Thymus (tissue), 11 donors: ENCODE measurements at regions not wholly inside any gene's neighbourhood (a gene's known extent, or its start where the extent isn't known, plus 50 kb on each side); places are given as distances from the start of the nearest gene placed in this dataset.

Experiments
- DNase-seq, 9 donors: peaks; one replicate each; pipeline ENCODE4 v3.0.0-alpha.2; 2013; ENCODE audit warnings: low spot score in 9 of 9, low read depth in 6 of 9, missing footprints in 1 of 9
- H3K27ac ChIP-seq, 2 donors: one replicate each; pipeline ENCODE4 v1.5.1; 2013; ENCODE audit warnings: control low read depth in 1 of 2, low read depth in 1 of 2, low read length in 1 of 2, mild to moderate bottlenecking in 1 of 2, moderate library complexity in 1 of 2
- H3K27me3 ChIP-seq, 2 donors: one replicate each; pipeline ENCODE4 v1.5.1; 2013; ENCODE audit warnings: low read length in 1 of 2; ENCODE audit not compliant: control insufficient read depth in 2 of 2, insufficient read depth in 1 of 2
- H3K36me3 ChIP-seq, 2 donors: one replicate each; pipeline ENCODE4 v1.5.1; 2013; ENCODE audit warnings: low read length in 1 of 2, mild to moderate bottlenecking in 1 of 2, moderate library complexity in 1 of 2; ENCODE audit not compliant: control insufficient read depth in 2 of 2, insufficient read depth in 2 of 2
- H3K4me1 ChIP-seq, 2 donors: one replicate each; pipeline ENCODE4 v1.5.1; 2013; ENCODE audit warnings: low read length in 2 of 2; ENCODE audit not compliant: control insufficient read depth in 2 of 2, insufficient read depth in 2 of 2
- H3K4me3 ChIP-seq, 2 donors: one replicate each; pipeline ENCODE4 v1.5.1; 2013; ENCODE audit warnings: low read length in 2 of 2, control low read depth in 1 of 2, mild to moderate bottlenecking in 1 of 2
- H3K9me3 ChIP-seq, 2 donors: one replicate each; pipeline ENCODE4 v1.5.1; 2013; ENCODE audit warnings: low read length in 1 of 2, mild to moderate bottlenecking in 1 of 2; ENCODE audit not compliant: control insufficient read depth in 2 of 2, insufficient read depth in 1 of 2
- WGBS: extraction: QIAGEN DNeasy Blood & Tissue Kit; methylation state at CpG from one replicate; pipeline ENCODE4 v1.1.7; 2013; 5-methylcytosine and 5-hydroxymethylcytosine counted together
- donor health status: healthy.

GRCh38 chr14:100645982-100646314 is 58.7 kb upstream of the BEGAIN start:
- H3K36me3 ChIP-seq: no peaks in the 10 kb centered on the region
- 48% methylated on average over 3 of the region's 3 CpGs for WGBS
- H3K4me1 ChIP-seq: peaks cover 18 to 41% of the 10 kb centered on the region in 2 donors
- DNase-seq: no peak
- peak overlapping the region in 1 of 2 donors; percentile 64 for H3K27ac ChIP-seq
- no peak overlapping the region for H3K4me3 ChIP-seq
- no peaks in the 10 kb centered on the region for H3K27me3 ChIP-seq
- H3K9me3 ChIP-seq: peaks cover 0 to 12% of the 10 kb centered on the region in 2 donors

- DNase-seq: no peak
- 97% methylated on average over 2 of the region's 2 CpGs for WGBS
Measured at GRCh38 chr14:100648474-100649172, 61.4 kb upstream of the BEGAIN start.

DNA sequence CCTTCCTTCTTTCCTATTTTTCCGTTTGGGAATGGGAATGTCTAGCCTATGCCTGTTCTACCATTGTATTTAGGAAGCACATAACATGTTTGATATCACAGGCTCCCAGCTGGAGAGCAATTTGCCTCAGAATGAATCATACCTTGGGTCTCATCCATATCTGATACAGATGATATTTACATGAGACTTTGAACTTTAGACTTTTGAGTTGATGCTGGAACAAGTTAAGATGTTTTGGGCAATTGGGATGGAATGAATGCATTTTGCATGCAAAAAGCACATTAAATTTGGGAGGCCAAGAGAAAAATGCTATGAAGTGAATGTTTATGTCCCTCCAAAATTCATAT is 61.9 kb upstream of the BEGAIN start:
- no peak overlapping the region for H3K27ac ChIP-seq
- H3K4me3 ChIP-seq: no peak overlapping the region
- DNase-seq: no peak
- 81% methylated on average over 1 of the region's 1 CpG for WGBS
- peaks cover 2 to 8% of the 10 kb centered on the region in 2 donors for H3K27me3 ChIP-seq
- peaks cover 12 to 23% of the 10 kb centered on the region in 2 donors for H3K4me1 ChIP-seq
- no peaks in the 10 kb centered on the region for H3K9me3 ChIP-seq
- H3K36me3 ChIP-seq: no peaks in the 10 kb centered on the region

More at GRCh38 chr14:100648474-100649172, 61.4 kb upstream of the BEGAIN start:
- Histone ChIP-seq H3K36me3 (no peaks in the 10 kb centered on the region), H3K9me3 (no peaks in the 10 kb centered on the region), H3K27ac (no peak overlapping the region), H3K4me1 (peaks cover 12 to 26% of the 10 kb centered on the region in 2 donors), H3K4me3 (no peak overlapping the region), H3K27me3 (peaks cover under 1 to 2% of the 10 kb centered on the region in 2 donors)

DNA sequence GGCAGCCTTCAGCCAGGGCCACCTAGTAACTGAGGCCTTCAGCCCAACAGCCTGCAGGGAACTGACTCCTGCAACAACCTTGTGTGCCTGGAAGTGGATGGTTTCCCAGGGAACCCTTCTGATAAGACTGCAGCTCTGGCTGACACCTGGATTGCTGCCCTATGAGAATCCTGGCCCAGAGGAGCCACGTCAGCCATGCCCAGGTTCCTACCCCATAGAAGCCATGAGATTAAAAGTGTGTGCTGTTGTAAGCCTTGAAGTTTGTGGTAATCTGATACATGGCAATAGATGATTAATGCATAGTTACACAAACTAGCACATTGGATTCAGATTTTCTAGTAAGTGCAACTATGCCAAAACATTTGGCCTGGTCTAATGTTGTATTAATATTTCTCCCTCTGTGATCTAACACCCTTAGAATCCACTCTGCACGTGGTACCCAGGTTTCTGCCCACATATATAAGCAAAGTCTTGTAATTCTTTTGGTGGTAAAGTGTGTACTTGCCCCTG is 64.8 kb upstream of the BEGAIN start:
- Histone ChIP-seq H3K9me3 (peaks cover 0 to 3% of the 10 kb centered on the region in 2 donors), H3K4me1 (peaks cover 0 to 4% of the 10 kb centered on the region in 2 donors), H3K27ac (no peak overlapping the region), H3K4me3 (no peak overlapping the region), H3K36me3 (no peaks in the 10 kb centered on the region), H3K27me3 (peaks cover 8 to 29% of the 10 kb centered on the region in 2 donors)
- DNase-seq: no peak
- 90% methylated on average over 2 of the region's 2 CpGs for WGBS

DNA sequence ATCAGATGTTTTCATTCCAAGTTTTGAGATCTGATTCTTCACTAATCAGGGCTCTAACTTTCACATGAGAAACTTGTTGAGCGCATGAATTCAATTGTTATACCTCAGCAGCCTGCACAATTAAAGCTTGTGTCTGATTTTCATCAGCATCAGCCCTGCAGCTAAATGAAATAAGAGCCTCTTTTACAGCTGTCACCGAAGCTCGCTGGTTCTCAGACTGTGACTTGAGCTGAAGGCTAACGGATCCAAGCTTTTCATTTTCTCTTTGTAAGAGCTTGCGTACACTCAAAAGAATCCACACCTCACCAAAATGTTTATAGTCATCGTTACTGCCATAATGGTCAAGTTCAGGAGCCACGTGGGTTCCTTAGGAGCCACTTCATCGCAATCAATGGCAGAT is 65.5 kb upstream of the BEGAIN start:
- H3K4me3 ChIP-seq: no peak overlapping the region
- 95% methylated on average over 8 of the region's 8 CpGs for WGBS
- DNase-seq: no peak
- no peak overlapping the region for H3K27ac ChIP-seq
- peaks cover 0 to 3% of the 10 kb centered on the region in 2 donors for H3K9me3 ChIP-seq
- H3K27me3 ChIP-seq: peaks cover 8 to 29% of the 10 kb centered on the region in 2 donors
- no peaks in the 10 kb centered on the region for H3K36me3 ChIP-seq
- peaks cover 0 to 4% of the 10 kb centered on the region in 2 donors for H3K4me1 ChIP-seq

DNA sequence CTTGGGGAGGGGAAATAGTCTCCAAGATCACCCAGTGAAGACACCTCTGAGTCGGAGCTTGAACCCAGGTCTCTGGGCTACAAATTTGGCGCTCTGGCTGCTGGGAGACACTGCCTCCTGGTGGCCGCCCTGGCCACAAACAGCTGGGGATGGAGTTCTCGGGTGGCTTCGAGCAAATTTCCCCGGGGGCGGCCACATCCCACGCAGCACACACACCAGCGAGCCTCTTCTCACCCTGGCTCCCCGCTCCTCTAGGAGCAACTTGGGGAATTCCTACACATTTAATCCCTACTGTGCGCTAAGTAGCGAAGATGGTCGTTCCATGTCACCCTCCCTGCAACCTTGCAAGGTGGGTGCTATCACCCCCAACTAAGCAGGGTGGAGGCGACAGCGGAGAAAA is 66.2 kb upstream of the BEGAIN start:
- H3K36me3 ChIP-seq: no peaks in the 10 kb centered on the region
- H3K9me3 ChIP-seq: peaks cover 0 to 3% of the 10 kb centered on the region in 2 donors
- H3K4me3 ChIP-seq: no peak overlapping the region
- peaks cover 0 to 9% of the 10 kb centered on the region in 2 donors for H3K4me1 ChIP-seq
- 72% methylated on average over 15 of the region's 15 CpGs for WGBS
- H3K27ac ChIP-seq: no peak overlapping the region
- DNase-seq: peak in 2 of 9 donors; percentile 41 to 46
- H3K27me3 ChIP-seq: peaks cover 8 to 29% of the 10 kb centered on the region in 2 donors

- Histone ChIP-seq H3K27me3 (peaks cover 8 to 29% of the 10 kb centered on the region in 2 donors), H3K36me3 (no peaks in the 10 kb centered on the region), H3K4me3 (no peak overlapping the region), H3K4me1 (peaks cover 0 to 12% of the 10 kb centered on the region in 2 donors), H3K9me3 (peaks cover 0 to 3% of the 10 kb centered on the region in 2 donors), H3K27ac (no peak overlapping the region)
- 64% methylated on average over 21 of the region's 21 CpGs for WGBS
- DNase-seq: no peak
Measured at GRCh38 chr14:100654025-100654813, 67.0 kb upstream of the BEGAIN start.

DNA sequence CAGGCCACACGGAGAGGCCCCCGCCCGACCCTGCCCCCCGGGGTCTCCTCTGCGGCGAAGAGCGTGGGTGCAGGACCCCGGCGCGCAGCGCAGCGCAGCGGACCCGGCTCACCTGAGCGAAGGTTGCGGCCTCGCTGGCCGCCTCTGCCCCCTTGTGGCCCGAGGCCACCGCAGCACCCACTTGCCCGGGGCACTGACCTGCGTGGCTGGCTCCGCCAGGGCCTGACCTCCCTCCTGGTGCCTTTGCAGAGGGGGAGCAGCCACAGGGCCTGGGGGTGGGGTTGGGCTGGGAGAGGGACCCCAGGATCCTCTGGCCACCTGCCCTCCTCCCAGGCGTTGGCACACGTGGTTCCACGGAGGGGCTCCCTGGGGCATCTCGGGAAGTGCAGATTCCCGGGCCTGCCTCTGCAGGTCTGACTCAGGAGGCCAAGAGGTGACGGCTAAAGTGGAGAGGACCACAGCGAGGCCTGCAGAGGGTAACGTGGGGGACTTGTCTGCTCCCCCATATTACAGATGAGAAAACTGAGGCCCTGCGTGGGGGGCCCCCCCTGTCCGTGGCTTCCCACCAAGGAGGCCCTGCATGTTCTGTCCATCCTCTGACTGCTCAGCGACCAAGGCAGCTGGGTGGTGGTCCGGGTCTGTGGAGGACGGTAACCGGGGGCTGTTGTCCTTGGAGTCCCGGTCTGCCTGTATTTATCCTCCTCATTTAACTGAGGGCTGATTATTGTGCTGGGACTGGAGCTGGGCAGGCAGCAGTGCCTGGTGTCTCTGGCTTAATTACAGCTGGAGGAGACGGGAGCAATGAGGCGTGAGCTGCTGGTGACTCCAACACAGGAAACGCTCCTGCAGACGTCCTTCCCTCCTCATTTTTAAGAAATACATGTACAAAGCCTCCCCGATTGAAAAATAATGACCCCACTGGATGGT is 67.9 kb upstream of the BEGAIN start:
- Histone ChIP-seq H3K27me3 (peaks cover 8 to 29% of the 10 kb centered on the region in 2 donors), H3K4me3 (no peak overlapping the region), H3K36me3 (no peaks in the 10 kb centered on the region), H3K27ac (no peak overlapping the region), H3K4me1 (peaks cover 0 to 12% of the 10 kb centered on the region in 2 donors), H3K9me3 (peaks cover 0 to 3% of the 10 kb centered on the region in 2 donors)
- peak in 3 of 9 donors; percentile 39 to 54 (median 42) for DNase-seq
- 35% methylated on average over 43 of the region's 43 CpGs for WGBS
